ENCODE measurements at regions not wholly inside any gene's neighbourhood (a gene's known extent, or its start where the extent isn't known, plus 50 kb on each side); places are given as distances from the start of the nearest gene placed in this dataset.

GRCh38 chr16:87076950-87077749 lies 240.0 kb downstream of the C16orf95 start:
- no peak for TF ChIP-seq EZH2 (IDR thresholded peaks at IDR 0.05; ENCODE audit: insufficient read depth, poor library complexity, severe bottlenecking)
- TF ChIP-seq EZH2phosphoT487 (IDR thresholded peaks at IDR 0.05; ENCODE audit: insufficient read depth, low read depth): no peak

All from GM23248 (cell line).